Spinal cord (tissue), 9 donors: ENCODE measurements at regions not wholly inside any gene's neighbourhood (a gene's known extent, or its start where the extent isn't known, plus 50 kb on each side); places are given as distances from the start of the nearest gene placed in this dataset.
"Not testable (repeated sequence)": the region's sequence is repeated elsewhere in the genome, so short reads cannot be mapped to it uniquely, and the experiment has no call there.

Source experiments
- DNase-seq, 6 donors: peaks; one replicate each; pipeline versions ENCODE4 v3.0.0 to v3.0.0-alpha.2; 2013 to 2015; ENCODE audit warnings: low spot score in 6 of 6, low read depth in 4 of 6
- H3K27ac ChIP-seq: one replicate; pipeline ENCODE4 v1.5.1; 2013; ENCODE audit warnings: low read depth, low read length, control low read depth
- H3K27me3 ChIP-seq: one replicate; pipeline ENCODE4 v1.6.1; 2013; ENCODE audit warnings: low read length; ENCODE audit not compliant: control insufficient read depth, insufficient read depth
- H3K36me3 ChIP-seq: one replicate; pipeline ENCODE4 v1.6.1; 2013; ENCODE audit warnings: low read length; ENCODE audit not compliant: control insufficient read depth, insufficient read depth
- H3K4me1 ChIP-seq: one replicate; pipeline ENCODE4 v1.6.1; 2013; ENCODE audit warnings: low read length; ENCODE audit not compliant: control insufficient read depth, insufficient read depth
- H3K4me3 ChIP-seq: one replicate; pipeline ENCODE4 v1.5.1; 2013; ENCODE audit warnings: low read depth, low read length, control low read depth
- H3K9me3 ChIP-seq: one replicate; pipeline ENCODE4 v1.6.1; 2013; ENCODE audit warnings: low read length; ENCODE audit not compliant: control insufficient read depth, insufficient read depth
- WGBS: methylation state at CpG from one replicate; pipeline ENCODE4 v1.1.5; 2013; ENCODE audit warnings: missing lambda C conversion rate; ENCODE audit not compliant: insufficient coverage; 5-methylcytosine and 5-hydroxymethylcytosine counted together
- donor health status: healthy.

DNA sequence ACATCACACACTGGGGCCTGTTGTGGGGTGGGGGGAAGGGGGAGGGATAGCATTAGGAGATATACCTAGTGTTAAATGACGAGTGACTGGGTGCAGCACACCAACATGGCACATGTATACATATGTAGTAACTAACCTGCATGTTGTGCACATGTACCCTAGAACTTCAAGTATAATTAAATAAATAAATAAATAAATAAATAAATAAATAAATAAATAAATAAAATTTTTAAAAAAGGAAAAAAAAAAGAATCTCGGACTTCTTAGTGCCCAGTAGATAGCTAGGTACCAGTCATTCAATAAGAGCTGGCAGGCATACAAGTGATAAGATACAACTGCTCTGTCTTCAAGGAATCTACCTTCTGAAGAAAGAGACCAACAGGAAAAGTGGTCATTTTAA, 287.6 kb upstream of the PPARGC1A start:
- H3K4me1 ChIP-seq, H3K27me3 ChIP-seq, DNase-seq, H3K36me3 ChIP-seq, H3K4me3 ChIP-seq, H3K9me3 ChIP-seq, H3K27ac ChIP-seq: not testable (repeated sequence)
- WGBS, result no CpG with 5 or more reads among the region's 2 CpGs

DNA sequence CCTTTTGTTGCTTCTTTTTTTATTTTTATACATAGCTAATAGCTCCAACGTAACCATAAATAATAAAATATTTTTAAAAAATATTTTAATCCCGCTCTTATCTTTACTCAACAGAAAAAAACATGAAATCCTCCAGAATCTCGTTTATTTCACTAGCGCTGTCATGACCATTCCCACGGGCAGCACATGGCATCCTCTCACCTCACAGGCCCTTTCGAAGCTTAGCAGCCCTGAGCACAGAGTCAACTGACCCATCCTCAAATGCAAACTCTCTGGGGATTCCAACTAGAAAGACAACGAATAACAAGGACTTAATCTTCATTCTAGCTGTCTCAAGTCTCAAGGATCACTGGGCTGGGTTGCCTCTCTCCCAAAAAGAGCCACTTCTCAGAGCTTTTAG, 285.9 kb upstream of the PPARGC1A start:
- no peak for DNase-seq
- no peaks in the 10 kb centered on the region for H3K36me3 ChIP-seq
- WGBS, result 88% methylated on average over 5 of the region's 7 CpGs
- no peaks in the 10 kb centered on the region for H3K9me3 ChIP-seq
- no peak overlapping the region for H3K27ac ChIP-seq
- no peak overlapping the region for H3K4me3 ChIP-seq
- no peaks in the 10 kb centered on the region for H3K27me3 ChIP-seq
- H3K4me1 ChIP-seq, result no peaks in the 10 kb centered on the region

DNA sequence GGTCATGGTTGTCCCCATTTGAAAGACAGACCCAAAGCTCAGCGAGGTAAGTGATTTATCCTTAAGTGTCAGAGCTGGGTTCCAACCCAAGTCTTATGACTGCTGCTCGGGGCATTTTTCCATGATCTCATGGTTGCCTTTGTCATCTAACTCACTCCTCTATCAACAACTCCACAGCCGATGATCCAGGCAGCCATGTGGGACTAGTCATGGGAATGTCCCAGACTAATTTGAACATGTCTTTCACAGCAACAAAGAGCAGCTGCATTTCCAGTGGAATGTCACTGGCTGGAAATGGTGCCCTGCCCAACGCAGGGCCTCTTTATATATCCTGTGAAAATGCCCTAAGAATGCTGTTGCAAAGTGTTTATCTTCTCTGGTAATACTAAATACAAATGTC, 284.8 kb upstream of the PPARGC1A start:
- Histone ChIP-seq H3K4me3 (no peak overlapping the region), H3K27ac (no peak overlapping the region), H3K36me3 (no peaks in the 10 kb centered on the region), H3K27me3 (no peaks in the 10 kb centered on the region), H3K4me1 (no peaks in the 10 kb centered on the region), H3K9me3 (no peaks in the 10 kb centered on the region)
- DNase-seq, result no peak
- 93% methylated on average over 3 of the region's 4 CpGs for WGBS

DNA sequence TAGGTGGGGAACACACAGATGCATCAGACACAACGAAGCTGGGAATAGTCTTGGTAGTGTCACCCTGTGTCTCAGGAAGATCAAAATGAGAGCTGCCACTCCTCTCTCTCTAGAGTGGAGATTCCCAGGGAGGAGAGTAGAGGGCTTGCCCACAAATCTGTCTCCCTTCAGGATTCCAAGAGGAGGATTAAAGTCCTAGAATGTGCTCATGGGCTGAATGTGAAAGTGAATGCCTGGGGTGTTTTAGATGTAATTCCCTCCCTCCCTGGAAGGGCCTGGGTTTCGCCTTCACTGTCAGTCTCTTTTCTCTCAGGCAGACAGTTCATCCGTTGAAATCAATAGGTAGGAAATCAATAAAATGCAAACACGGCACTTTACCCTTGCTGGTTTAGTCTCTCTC, 282.6 kb upstream of the PPARGC1A start:
- no peak for DNase-seq
- H3K4me3 ChIP-seq, result no peak overlapping the region
- no peaks in the 10 kb centered on the region for H3K36me3 ChIP-seq
- WGBS, result 67% methylated on average over 1 of the region's 4 CpGs
- no peaks in the 10 kb centered on the region for H3K9me3 ChIP-seq
- no peak overlapping the region for H3K27ac ChIP-seq
- H3K4me1 ChIP-seq, result no peaks in the 10 kb centered on the region
- H3K27me3 ChIP-seq, result no peaks in the 10 kb centered on the region

DNA sequence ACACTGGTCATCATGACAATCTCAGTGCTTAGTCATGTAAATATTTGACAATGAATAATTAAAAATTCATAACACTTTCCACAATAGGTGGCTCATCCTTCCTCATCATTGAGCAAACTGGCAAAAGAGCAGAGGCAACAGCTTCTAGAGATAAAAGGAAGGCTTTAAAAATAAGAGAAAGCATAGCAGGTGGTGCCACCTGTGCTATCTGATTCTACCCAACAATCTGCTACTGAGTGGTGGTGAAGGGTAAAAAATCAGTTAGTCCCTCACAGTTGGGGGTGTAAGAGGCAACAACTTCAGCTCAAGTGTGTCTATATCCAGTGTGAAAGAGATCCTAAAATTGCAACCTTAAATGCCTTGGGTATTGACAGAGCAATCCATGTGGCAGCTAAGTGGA, 280.1 kb upstream of the PPARGC1A start:
- no peak overlapping the region for H3K4me3 ChIP-seq

DNA sequence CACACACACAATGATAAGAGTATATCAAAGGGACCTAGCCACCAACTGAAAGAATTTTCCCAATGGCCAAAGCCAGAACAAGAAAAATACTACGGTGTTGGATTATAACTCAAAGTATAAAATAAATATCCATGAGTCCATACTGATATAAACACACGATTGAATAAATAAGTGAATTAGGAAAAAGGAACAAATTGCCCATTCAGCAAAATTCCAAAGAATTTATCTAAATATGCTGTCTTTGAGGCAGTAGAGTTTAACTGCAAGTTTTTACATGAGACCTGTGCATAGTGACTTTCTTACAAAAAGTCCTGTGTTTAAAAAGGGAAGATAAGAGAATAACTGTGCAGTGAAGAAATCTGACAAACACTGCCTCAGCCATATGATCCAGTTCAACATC, 278.8 kb upstream of the PPARGC1A start:
- H3K4me1 ChIP-seq, result no peaks in the 10 kb centered on the region
- no CpG with 5 or more reads among the region's 2 CpGs for WGBS
- no peaks in the 10 kb centered on the region for H3K36me3 ChIP-seq
- no peak overlapping the region for H3K27ac ChIP-seq
- no peak for DNase-seq
- no peak overlapping the region for H3K4me3 ChIP-seq
- no peaks in the 10 kb centered on the region for H3K9me3 ChIP-seq
- H3K27me3 ChIP-seq, result no peaks in the 10 kb centered on the region

More for the DNA sequence above, 280.1 kb upstream of the PPARGC1A start:
- Histone ChIP-seq H3K4me1 (no peaks in the 10 kb centered on the region), H3K36me3 (no peaks in the 10 kb centered on the region), H3K27ac (no peak overlapping the region), H3K9me3 (no peaks in the 10 kb centered on the region), H3K27me3 (no peaks in the 10 kb centered on the region)
- DNase-seq, result no peak

DNA sequence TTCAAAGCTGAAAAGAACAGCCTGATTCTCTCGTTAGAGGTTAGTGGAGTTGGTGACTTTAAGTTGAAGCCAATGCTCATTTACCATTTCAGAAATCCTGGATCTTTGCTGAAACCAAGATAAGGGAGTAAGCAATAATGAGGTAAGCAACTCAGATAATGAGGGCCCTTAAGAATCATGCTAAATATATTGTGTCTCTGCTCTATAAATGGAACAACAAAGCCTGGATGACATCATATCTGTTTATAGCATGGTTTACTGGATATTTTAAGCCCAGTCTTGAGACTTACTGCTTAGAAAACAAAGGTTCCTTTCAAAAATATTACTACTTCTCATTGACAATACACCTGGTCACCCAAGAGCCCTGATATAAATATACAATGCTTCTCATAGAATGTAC, 276.7 kb upstream of the PPARGC1A start:
- Histone ChIP-seq H3K27me3 (no peaks in the 10 kb centered on the region), H3K4me3 (no peak overlapping the region), H3K4me1 (no peaks in the 10 kb centered on the region), H3K27ac (no peak overlapping the region), H3K36me3 (no peaks in the 10 kb centered on the region), H3K9me3 (no peaks in the 10 kb centered on the region)
- no CpG with 5 or more reads among the region's 1 CpG for WGBS
- no peak for DNase-seq

DNA sequence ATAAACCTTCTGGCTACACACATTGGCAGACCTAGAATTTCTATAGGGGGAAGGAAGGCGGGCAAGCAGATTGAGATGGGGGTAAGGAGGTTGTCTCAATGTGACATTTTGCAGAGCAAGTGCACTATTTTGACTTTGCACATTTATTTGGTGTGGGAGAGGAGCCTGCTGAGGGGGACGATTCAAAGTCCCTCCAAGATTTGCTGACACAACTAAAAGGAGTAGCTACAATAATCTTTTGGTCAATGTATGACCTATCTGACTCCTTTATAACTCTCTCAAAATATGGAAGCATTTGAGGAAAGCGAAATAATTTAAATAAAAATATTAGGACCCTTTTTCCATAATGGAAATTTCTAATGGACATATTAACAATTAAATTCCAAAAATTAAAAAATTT, 274.9 kb upstream of the PPARGC1A start:
- H3K4me3 ChIP-seq, result no peak overlapping the region
- no peaks in the 10 kb centered on the region for H3K27me3 ChIP-seq
- H3K27ac ChIP-seq, result no peak overlapping the region
- H3K9me3 ChIP-seq, result no peaks in the 10 kb centered on the region
- no peaks in the 10 kb centered on the region for H3K4me1 ChIP-seq
- no peaks in the 10 kb centered on the region for H3K36me3 ChIP-seq
- WGBS, result no CpG with 5 or more reads among the region's 3 CpGs
- no peak for DNase-seq

DNA sequence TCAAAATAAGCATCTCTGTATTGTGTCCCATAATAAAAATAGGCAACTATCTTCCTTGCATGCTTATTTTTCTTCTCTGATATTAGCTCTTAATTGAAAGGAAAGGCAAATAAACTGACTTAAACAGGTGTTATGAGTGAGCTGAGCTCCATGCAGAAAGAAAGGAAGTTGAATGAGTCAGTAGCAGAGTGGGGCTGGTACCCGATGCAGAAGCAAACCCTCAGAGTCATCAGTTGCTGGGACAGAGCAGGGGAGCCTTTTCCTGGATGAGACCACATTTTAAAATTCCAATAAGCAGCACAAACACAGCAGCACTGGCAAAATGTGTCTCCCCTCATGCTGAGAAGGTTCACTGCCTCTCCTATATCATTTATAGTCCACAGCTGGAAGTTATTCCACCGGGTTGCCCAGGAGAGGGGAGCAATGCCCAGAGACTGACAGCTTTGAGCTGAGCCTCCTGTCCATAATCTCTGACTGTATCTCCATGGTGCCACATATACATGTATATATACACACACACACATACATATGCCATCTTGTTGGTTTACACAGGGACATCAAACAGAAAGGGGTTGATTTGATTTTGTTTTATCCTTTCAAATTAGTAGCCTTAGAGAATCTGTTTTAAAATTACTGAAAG, 274.3 kb upstream of the PPARGC1A start:
- DNase-seq, result peak in 1 of 6 donors; percentile 16
- no peak overlapping the region for H3K4me3 ChIP-seq
- H3K4me1 ChIP-seq, result no peaks in the 10 kb centered on the region
- H3K36me3 ChIP-seq, result no peaks in the 10 kb centered on the region
- H3K27me3 ChIP-seq, result no peaks in the 10 kb centered on the region
- 39% methylated on average over 2 of the region's 2 CpGs for WGBS
- no peaks in the 10 kb centered on the region for H3K9me3 ChIP-seq
- H3K27ac ChIP-seq, result no peak overlapping the region

DNA sequence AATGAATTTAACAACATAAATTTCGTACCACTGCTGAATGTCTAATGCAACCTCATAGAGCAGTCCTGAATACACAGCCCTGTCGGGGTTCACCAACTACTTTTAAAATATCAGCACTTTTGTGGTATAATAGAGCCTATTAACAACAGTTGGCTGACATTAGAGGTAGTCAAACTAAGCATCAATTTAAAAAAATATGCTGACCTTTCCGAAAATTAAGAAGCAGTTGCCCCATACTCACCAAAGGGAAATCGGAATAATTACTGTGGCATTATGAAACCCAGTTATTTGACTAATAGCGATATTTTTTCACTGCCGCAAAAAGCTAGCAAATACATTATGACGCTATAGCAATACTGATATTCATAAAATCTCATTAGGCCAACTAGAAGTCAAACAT, 273.5 kb upstream of the PPARGC1A start:
- Histone ChIP-seq H3K9me3 (no peaks in the 10 kb centered on the region), H3K27me3 (no peaks in the 10 kb centered on the region), H3K36me3 (no peaks in the 10 kb centered on the region), H3K27ac (no peak overlapping the region), H3K4me1 (no peaks in the 10 kb centered on the region), H3K4me3 (no peak overlapping the region)
- no peak for DNase-seq
- 100% methylated on average over 5 of the region's 7 CpGs for WGBS
